Gastrocnemius medialis (tissue), 4 donors: ENCODE measurements at regions not wholly inside any gene's neighbourhood (a gene's known extent, or its start where the extent isn't known, plus 50 kb on each side); places are given as distances from the start of the nearest gene placed in this dataset.

ENCODE experiments used
- CTCF ChIP-seq, 5 experiments: fragments of 450-650 bp in 3 of 5; fragments of 200-600 bp in 2 of 5; sonication (generic) in 2 of 5; IDR thresholded peaks in 4 of 5; conservative IDR thresholded peaks in 1 of 5; 1 replicate in 4 of 5; 2 replicates in 1 of 5; pipeline ENCODE4 v1.5.1; 2016 to 2019; ENCODE audit warnings: antibody characterized with exemption in 5 of 5, mild to moderate bottlenecking in 3 of 5, moderate library complexity in 3 of 5
- POLR2A ChIP-seq, 2 donors: fragments of 450-650 bp; IDR thresholded peaks; one replicate each; pipeline ENCODE4 v1.6.1; 2017; ENCODE audit warnings: antibody characterized with exemption in 2 of 2, mild to moderate bottlenecking in 2 of 2, moderate library complexity in 2 of 2

GRCh38 chr5:24817966-24818365, 173.2 kb upstream of the CDH10 start:
- TF ChIP-seq CTCF (IDR thresholded peaks at IDR 0.05 in 4 of 5, conservative IDR thresholded peaks at IDR 0.05 in 1 of 5) (no peak), POLR2A (IDR thresholded peaks at IDR 0.05) (no peak)
